Stimulated activated CD8-positive, alpha-beta memory T cell treated with anti-CD3 and anti-CD28 coated beads, Interleukin-15, amount 100 ng/mL, for 4 hours (primary cell): ENCODE measurements at regions not wholly inside any gene's neighbourhood (a gene's known extent, or its start where the extent isn't known, plus 50 kb on each side); places are given as distances from the start of the nearest gene placed in this dataset.

Experiments
- DNase-seq, 2 donors: peaks; one replicate each; pipeline ENCODE4 v3.0.0-alpha.2; 2020; ENCODE audit warnings: low read depth in 2 of 2

GRCh38 chr5:8241076-8241475, 372.1 kb downstream of the MTRR start:
- no peak for DNase-seq

- no peak for DNase-seq
These were observed 372.6 kb downstream of the MTRR start for GRCh38 chr5:8241558-8241957.

DNA sequence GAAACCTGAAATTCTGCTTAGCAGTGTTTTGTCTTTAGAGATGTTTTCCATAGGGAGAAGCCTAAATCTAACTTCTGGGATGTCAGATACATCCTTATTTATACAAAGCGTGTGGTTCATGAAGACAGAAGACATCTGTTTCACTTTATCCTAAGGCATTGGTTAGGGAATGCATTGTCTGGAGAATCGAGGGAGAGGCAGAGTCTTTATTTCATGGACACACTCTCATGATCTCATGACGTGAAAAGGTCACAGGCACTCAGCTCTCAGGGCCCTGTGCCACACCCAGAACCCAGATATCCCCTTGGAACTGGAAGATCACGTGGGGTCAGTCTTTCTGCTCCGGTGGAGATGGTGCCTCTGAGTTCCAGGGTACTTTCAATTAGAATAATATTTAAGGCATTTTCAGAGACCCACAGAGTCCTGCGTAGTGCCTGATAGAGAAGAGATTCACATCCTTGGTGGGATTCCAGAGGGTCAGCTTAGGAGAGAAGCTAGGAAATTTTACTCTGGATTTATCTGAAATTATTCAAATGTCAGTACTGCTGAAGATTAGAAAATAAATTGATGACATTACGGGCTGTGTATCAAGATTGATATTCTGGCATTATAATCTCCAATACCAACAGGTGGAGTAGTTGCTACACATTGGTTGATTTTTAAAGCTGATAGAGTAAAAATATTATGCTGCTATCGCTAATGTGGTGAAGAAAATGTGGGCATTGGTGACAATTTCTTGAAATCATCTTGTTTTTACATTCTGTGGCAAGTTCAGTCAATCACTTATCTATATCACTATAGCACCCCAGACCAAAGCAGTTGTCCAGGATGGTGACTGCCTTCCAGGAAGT, 378.3 kb downstream of the MTRR start:
- DNase-seq: no peak

DNA sequence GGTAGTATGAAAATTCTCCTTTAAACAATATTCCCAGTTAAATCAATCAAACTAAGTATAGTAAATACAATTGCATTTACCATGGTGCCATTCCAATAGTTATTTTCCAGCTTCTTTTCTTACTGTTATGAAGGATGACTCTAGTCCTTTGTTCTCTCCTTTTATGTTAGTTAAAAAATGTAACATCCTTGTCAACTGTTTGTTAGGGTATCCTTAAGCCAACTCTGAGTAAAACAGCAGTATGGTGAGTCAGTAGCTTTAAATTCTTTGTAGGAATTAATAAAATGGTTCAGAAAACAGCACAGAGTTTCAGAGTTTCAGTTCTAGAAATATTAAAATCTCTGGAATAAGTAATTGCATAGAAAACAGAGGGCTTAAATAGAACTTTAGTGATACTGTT, 384.4 kb downstream of the MTRR start:
- no peak for DNase-seq

- no peak for DNase-seq
These were observed 385.7 kb downstream of the MTRR start for GRCh38 chr5:8254674-8255073.

GRCh38 chr5:8258801-8259200, 389.9 kb downstream of the MTRR start:
- no peak for DNase-seq

GRCh38 chr5:8270246-8270645, 401.3 kb downstream of the MTRR start:
- DNase-seq: no peak

DNA sequence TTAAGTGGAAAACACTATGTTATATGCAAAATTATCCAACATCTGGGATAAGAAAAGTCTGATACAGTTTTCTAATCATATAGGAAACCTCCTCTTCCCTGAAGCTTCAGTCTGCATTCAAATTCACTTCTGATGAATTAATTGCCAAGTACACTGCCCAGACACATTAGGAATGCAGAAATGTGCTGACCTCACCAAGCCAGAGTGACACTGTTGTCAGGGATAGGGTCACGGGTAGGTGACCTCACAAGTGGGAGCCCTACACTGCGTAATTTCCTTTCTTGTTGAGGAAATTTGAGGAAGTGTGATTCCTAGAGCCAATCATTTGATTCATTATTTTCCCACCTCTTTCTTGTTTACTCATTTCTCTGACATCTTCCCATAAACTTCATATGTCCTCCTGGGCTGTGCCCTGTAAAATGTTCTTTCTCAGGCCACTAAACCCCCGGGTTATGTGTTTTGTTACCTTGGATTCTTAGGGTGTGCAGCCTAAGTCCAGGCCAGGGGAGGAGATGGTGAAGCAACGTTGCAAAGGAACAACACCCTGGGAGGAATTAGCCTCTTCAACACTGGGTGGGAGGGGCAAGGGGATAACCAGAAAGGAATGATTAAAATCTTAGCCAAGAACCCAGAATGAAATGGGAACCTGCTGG, 411.9 kb downstream of the MTRR start:
- no peak for DNase-seq

DNA sequence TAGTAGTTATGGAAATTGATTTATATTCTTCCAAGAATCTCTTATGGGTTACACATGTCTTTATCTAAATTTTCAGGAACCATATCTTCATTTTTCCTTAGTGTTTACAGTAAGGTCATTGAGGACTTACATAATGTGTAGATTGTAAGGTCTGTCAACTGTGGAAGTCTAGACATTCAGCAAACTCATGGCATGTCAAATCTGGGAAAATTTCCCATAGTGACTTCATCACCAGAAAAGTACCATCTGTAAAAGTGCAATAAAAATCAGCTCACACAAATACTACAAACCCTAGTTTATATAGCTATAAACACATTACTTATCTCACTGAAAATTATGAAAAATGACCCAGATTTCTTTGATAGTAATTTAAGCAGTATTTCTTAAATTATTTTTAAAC, 419.4 kb downstream of the MTRR start:
- no peak for DNase-seq

DNA sequence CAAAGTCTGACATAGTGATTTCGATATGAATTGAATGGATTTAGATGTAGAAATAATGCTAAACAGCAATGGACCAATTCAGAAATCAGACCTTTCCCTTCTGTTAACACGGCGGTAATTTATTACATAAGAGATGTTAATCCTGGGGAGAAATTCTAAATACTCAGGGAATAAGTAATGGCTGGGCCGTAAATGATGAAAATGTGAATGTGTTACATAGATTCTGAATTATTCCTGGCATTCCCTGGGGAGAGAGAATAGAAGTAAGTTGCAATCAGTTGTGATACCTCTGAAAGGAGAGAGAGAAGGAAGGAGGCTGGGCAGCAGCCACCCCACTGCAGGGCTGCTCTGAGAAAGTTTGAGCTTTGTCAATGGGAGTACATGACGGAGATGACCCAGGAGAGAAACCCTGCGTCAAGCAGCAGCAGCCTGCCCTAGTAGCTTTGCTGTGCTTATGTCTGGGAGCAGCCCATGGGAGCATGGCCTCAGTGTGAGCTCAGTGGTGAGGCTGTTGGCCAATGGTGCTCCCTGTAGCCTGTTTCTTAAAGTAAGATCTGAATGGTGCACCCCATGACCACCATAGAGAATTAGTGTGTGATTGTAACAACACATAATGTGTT, 420.1 kb downstream of the MTRR start:
- DNase-seq: no peak

- DNase-seq: no peak
These were observed 420.8 kb downstream of the MTRR start for GRCh38 chr5:8289779-8290178.

GRCh38 chr5:8290721-8291120, 421.8 kb downstream of the MTRR start:
- no peak for DNase-seq

GRCh38 chr5:8291641-8292040, 422.7 kb downstream of the MTRR start:
- no peak for DNase-seq

DNA sequence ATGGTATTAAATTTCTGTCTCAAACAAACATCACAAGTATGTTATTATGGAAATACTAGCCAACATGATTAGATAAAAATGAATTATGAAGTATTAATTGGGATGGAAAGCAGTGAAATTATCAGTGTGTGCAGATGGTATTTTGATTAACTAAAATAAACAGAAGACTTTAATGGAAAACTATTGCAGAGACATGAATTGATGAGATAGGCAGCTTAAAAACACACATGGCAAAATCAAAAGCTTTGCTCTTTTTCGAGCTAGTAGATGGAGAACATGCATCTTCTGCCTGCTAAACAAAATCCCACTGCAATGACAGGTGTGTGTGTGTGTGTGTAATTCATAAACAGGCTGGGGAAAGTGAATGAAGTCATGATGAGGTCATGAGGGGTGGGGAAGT, 426.2 kb downstream of the MTRR start:
- DNase-seq: no peak

DNA sequence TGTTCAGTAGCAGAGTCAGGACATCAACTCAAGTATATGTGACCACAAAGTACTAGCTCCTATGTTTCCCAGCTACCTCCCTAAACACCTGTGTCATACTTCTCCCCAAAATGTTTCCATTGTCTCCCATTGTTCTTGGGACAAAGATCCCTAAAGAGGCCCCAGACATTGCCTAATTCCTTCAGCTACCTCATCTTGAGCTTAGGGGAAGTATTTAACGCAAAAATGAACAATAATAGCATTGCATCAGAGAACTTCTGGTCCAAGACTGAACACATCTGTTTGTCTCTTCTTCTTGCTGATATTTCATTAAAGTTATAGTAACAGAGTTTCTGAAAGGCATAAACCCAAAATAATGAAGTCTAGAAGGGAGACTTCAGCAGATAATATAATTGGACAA, 430.8 kb downstream of the MTRR start:
- no peak for DNase-seq

DNA sequence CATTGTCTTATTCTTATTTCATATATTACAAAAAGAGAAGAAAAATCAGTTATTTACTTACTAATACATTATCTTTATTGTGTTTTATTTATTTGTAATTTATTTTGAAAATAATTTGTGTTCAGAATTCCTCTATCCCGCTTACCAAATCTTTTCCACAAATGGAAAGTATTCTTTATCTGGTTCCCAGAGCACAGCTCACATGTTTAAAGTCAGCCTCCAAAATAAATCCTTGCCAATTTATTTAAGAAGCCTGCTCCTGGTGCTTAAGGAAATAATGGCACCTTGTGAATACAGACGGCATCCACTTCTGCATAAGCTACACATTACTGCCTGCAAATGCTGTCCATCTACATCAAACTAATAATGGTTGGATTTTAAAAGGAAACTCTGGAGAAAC, 435.4 kb downstream of the MTRR start:
- DNase-seq: no peak

DNA sequence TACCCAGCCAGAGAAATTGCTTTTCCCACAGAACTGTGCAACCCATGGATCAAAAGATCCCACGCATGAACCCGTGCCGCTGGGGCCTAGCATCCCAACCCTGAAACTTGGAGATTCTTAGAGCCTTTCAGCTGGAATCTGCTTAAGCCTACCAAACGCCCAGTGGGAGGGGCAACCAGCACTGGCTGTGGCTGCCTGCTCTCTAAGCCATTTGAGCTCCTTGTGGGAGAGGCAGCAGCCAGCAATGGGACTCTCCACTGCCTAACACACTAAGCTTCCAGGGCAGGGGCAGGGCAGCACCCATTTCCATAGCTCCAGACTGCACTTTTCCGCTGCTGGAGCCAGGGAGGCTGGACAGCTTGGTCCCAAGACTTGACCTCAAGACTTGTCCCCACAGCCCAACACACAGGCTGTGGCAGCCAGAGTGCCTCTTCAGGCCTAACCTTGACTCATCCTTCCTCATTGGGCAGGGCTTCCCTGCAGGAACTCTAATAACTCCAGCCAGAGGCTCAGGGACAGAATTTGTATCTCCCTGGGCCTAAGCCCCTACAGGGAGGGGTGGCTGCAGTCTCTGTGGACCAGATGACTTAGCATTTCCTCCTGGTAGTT, 437.4 kb downstream of the MTRR start:
- no peak for DNase-seq

DNA sequence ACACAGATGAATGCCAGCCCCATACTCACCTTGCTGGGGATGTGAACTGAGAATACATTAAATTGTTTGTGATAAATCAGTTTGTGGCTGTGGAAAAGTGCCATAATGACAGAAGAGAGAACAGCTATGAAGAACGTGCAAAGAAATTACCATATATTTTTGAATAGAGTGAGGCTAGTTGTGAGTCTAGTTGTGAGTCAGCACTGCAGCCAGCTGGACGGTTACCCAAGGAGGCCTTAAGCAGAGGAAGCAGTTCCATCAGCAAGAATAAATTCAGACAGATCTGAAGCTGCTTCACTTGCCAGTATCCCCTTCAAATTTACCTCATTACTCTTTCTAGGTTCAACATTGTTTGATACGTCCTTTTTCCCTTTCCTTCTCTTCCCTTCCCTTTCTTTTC, 446.0 kb downstream of the MTRR start:
- DNase-seq: no peak

DNA sequence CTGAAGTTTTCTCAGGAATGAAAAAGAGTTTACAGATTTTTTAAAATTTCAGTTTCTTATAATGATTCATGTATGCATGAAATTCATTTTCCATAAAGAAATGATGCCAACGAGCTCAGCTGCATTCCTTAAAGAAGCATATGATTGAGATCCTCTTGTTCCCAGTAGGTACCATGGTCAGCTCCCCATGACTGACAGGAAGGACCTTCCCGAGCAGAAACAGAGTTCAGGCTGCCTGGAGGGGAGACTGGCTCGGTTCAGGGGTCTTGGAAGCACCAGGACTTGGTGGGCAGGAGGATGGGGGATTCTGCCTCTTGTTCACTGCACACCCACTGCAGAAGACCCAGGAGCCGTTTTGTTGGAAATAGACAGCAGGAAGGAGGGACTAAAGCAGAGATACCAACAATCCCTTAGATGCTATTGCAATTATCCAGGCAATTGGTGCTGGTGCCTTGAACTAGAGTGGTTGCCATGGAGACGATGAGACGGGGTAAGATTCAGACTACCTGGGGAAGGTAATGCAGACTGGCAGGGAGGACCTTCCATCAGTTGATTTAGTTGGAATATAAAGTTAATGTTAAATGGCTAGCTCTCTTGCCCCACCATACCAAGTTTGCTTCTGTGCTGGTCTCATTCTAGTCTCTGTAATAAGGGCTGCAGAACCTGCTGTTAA, 447.8 kb downstream of the MTRR start:
- no peak for DNase-seq

DNA sequence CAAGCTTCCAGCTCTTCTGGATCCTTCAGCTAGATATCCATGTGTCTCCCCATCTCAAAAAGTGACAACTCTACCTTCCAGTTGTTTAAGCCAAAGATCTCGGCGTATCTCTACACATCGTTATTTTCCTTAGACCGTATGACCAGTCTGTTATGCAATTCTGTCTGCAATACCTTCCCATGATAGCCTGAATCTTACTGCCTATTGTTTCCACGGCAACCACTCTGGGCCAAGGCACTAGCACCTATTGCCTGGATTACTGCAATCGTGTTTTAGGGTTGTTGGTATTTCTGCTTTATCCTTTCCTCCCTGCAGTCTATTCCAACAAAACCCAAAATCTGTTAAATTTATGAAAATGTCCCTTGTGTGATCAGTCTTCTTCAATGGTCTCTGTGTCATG, 448.4 kb downstream of the MTRR start:
- DNase-seq: no peak

DNA sequence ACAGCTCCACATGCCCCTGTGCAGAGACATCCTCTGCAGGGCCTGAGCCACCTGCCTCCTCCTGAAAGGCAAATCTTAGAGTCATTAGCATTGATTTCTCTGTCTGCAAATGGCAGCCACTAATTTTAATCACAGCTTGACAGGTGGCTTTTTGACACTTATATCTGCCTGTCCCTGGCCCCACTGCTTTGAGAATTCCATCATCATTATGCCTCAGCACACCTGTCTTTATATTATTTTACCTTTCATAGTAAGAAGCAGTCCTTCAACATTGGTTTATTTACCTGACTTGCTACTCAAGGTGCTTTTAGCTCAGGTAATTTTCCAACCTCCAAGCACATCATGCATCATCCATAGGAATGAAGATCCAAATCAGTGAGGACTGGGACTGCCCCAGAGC, 451.3 kb downstream of the MTRR start:
- no peak for DNase-seq

DNA sequence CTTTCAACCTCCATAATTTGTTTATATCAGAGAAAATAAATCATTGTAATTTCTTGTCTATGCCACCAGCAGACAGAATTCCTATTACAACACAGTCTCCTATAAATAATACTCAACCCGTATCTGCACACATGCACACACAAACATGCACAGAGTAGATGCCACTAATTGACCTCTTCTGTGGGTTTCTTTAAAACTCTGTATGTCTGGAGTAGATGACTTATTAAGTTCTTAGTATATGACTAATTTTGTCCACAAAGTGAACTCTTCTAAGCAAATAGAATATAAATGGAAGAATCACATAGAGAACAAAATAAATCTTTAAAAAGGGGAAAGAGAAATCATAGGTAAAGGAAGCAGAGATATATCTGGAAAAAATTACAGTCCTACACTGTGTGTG, 452.3 kb downstream of the MTRR start:
- DNase-seq: no peak
